Ammon's horn (tissue), 1 donor: ENCODE measurements at regions not wholly inside any gene's neighbourhood (a gene's known extent, or its start where the extent isn't known, plus 50 kb on each side); places are given as distances from the start of the nearest gene placed in this dataset.

Source experiments
- DNase-seq: peaks from one replicate; pipeline ENCODE4 v3.0.0-alpha.2; 2016; ENCODE audit warnings: low spot score

DNA sequence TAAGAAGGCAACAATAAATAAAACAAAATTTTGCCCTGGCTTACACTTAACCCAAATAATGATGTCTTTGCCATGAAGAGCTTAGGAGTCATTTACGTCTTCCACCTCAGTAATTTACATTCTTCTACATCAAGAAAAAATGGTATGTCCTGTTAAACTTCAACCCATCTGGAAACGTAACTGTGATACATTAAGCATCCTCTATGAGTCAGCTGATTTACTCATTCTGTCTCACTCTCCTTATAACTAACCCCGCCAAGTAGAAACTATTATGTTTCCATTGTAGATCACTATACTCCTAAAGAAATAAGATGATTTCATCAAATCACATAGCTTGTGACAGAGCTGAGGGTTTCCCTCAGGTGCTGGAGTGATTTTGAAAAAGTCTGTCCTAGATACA lies 330.7 kb downstream of the CDC14C start:
- DNase-seq, result no peak

DNA sequence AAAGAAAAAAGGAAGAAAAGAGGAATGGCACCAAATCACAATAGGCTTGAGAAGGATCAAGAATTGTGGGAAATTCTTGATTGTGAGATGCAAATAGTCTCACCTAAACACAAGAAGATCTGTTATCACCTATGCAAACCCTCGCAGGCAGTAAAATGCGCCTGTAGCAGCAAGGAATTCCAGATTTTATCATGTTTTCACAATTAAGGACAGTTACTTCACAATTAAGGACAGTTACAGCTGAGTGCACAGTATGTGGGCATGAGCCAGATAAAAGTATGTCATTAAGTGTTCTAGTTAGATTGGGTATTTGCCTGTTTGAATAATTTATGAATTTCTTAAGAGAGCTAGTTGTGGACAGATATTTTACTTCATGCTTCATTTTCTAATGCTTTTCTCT lies 336.2 kb downstream of the CDC14C start:
- no peak for DNase-seq

DNA sequence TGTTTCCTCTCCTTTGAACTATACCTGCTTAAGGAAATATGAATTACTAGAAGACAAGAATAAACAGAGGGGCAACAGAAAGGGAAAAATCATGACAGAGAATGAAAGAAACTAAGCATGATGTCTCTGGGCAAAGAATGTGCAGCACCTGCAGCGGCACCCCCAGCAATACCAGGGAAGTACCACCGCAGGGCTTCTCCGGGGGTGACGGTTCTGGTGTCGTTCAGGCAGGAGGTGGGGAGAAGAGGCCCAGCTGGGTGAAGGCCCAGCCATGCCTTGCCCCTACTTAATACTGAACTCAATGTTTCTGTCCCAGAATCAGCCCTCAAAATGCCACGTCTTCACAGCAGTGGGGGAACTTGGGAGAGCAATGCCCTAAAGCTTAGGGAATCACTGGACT lies 337.6 kb downstream of the CDC14C start:
- no peak for DNase-seq

DNA sequence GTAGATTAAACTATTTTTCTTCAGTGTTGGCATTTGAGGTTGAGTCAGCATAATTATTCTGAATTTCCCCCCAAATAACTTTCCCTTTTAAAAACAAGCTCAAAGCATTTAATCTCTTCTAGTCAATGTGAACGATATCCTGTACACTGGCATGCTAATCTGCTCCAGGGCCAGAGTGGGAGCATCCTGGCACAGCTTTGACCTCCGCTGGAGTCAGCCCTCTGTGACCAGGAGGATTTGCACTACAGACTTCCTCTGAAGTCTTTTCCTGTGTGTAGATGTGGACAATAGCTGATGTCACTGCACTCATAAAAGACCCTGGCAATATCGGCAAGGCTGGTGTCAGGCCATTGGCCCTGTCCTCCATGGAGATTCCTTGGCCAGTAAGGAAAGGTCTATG lies 340.2 kb downstream of the CDC14C start:
- no peak for DNase-seq

DNA sequence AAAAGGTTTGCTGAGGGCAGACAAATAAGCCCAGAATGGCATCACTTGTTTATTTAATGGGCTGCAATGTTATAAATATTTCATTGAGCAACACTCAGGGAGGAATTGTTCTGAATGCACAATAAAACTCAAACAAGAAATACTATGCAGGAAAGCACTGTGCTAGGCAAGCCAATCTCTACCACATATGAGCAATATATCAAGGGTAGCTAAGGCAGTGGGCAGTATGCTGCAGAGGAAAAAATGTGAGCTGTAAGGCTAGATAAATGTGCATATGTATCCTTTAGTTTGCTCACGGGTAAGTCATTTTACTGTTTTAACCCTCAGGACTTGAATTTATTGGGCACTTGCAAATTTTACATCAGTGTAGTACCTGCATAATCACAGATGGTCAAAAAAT lies 349.6 kb downstream of the CDC14C start:
- DNase-seq, result no peak

DNA sequence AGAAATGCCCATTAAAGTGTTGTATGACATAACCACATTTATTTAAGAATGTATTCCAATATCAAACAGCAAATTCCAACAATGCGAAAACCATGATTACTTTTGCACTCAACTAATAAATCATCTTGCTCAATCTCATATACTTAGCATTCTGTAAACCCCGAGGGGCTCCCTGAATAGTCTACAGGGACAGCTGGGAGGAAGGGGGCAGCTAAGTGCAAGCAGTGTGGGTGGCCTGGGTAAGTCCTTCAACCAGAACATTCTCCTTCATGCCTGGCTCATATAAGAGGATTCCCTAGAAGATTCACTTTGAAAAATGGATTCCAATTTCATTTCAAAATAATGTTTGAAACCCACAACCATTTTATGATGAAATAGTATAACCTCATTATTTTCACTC lies 355.5 kb downstream of the CDC14C start:
- DNase-seq, result no peak

DNA sequence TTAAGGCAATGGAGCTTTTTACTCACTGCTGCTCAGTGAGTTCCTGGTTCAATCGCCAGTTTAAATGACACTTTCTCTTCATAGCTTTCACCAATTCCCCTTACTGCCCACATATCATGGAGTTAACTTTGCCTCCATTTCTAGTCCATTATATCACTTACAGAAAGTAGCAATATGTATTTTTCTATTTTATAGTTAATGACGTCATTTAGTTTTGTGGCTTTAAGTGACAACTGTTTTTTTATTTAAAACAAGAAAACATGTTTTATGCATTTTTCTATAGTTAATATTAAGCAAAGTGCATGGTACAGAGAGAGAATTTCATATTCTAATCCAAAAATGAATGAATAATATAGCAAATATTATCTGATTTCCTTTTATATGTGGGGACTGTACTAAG lies 363.3 kb downstream of the CDC14C start:
- no peak for DNase-seq

DNA sequence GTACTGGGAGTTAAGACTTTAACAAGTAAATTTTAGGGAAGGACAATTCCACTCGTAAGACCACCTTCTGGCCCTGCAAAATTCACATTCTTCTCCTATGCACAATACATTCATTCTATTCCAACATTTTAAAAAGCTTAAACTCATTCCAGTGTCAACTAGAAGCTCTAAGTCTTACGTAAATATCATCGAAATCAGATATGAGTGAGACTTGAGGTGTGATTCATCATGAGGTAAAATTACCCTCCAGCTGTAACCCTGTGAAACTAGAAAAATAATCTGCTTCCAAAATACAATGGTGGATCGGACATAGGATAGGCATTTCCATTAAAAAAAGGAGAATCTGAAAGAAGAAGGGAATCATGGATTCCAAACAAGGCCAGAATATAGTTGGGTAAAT lies 370.3 kb downstream of the CDC14C start:
- no peak for DNase-seq

DNA sequence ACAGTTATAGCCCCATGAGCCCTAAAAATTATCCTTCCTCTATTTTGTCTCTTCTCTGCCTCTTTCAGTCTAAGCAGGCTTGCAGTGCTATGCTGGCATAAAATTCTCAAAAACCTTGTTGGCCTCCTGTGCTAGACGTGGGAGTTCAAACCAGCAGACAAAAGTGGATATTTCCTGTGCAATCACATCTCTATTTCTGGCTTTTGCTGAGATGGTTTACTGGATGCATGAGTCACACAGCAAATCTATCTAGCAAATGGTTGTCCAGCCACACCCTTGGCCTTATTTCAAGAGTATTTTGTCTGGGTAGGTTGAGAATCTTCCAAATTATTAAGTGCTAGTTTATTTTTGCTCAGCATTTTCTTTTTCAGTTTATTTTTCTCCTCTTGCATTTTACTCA lies 370.8 kb downstream of the CDC14C start:
- peak; percentile 36 for DNase-seq

DNA sequence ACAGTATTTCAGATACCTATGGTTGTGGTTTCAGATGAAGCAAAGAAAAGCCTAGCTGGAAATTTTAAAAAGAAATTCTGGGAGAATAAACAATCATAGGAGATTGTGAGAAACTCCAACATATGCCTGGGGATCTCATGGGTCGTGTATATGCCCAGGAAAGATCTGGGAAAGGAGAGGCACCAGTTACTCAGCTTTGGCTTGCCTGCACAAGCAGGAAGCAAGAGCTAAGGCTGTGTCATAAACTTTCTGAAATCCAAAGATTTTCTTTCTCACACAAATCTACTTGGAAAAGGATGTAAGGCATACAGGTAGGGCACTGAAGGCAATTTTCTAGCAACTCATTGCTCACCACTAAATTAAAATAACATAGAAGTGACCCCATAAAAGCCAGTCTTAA lies 373.6 kb downstream of the CDC14C start:
- DNase-seq, result no peak

DNA sequence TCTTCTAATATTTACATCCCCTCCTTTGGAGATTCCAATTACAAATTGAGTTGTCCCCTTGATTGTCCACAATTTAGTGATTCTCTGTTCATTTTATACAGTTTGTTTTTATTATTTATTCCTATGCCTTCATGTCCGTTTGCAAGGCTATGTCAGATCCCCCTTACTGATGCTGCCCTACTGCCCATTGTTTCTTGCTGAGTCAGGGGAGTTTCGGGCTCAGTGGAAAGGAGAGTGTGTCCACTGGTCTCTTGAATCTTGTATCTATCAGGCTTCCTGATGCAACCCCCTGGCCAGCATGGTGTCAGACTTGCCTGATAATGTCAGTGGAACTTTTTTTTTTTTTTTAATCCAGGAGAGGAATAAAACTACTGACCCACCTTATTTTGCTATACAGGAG lies 384.4 kb downstream of the CDC14C start:
- no peak for DNase-seq

DNA sequence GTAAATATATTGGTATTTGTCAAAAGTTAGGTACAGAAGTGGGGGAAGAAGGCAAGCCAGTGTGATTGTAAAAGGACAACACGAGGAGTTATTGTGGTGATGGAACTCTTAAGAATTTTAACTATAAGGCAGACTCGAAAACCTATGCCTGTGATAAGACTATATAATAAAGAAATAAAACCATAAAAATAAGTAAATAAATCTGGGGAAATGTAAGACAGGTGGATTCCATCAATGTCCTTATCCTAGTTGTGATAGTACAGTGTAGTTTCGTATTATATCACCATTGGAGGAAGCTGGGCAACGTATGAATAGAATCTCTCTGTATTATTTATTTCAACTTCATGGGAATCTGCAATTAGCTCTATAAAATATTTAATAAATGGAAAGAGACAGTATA lies 395.7 kb downstream of the CDC14C start:
- no peak for DNase-seq

DNA sequence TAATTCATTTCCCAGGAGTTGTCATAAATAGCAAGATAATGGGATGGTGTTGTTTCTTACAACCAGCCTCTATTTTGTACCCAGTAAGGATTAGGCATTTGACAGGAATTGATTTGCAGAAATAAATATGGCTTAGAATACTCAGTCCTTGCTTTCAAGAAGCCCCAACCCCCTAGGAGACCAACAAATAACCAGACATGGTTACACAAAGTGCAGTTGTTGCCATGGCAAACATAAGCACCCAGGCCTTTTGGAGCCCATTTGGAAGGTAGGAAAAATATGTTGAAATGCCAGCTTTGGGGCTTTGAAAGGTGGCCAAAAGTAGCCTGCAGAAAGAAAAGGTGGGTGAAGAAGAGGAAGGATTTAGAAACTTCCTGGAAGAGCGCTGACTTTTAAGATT lies 397.5 kb downstream of the CDC14C start:
- DNase-seq, result peak; percentile 2

DNA sequence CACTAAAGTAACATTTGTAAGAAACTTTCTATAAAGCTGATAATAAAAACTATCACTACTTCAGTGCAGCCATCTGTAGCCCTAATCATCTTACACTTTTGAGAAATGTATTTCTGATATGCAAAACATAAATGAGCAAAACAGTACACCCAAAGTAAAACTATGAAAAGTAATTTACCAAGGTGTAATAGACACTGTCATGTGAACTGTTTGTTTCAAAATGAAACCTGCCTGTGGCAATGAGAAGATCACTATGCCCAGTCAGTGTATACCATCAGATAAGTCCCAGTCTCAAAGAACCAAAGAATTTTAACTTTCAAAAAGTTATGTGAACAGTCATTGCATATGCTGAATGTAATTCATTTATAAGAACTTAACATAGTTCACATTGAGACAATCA lies 398.1 kb downstream of the CDC14C start:
- DNase-seq, result no peak

DNA sequence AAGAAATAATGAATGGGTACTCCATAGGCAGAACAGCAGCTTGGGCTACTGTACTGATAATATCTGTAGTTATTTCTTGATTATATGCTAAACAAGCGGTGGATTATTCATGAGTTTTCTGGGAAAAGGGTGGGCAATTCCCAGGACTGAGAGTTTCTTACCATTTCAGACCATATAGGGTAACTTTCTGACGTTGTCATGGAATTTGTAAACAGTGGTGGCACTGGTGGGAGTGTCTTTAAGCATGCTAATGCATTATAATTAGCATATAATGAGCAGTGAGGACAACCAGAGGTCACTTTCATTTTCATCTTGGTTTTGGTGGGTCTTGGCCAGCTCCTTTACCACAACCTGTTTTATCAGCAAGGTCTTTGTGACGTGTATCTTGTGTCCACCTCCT lies 399.7 kb downstream of the CDC14C start:
- DNase-seq, result no peak

DNA sequence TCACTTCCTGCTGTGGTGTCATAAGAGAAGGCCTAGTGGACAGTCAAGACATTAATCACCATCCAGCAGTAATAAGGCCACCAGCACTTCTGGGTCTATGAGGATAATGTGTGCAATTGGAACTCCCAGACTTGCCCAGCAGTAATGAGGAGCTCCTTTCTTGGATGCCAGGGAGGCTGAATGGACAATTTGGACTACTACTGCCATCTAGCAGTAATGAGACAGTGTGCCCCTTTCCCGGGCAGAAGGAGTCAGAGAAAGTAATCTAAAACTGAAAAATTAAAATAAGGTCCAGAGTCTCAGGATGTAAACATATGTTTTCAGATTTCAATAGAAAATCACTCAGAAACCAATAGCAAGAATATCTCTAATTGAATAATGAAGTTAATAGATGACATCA lies 400.4 kb downstream of the CDC14C start:
- DNase-seq, result no peak

DNA sequence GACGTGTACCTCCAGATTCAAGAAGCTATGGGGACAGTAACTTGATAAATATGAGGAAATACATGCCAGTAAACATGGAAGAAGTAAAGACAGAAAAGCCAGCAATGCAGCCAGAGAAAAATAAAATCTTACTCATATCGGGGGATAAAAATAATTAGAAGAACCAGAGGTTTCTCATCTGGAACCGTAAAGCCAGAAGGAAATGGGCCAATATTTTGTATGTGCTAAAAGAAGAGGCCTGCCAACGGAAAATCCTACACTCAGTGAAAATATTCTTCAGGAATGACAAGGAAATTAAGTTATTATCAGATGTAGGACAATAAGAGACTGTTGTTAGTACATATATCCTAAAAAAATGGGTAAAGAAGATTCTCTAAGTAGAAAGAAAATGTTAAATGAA lies 401.2 kb downstream of the CDC14C start:
- DNase-seq, result no peak

DNA sequence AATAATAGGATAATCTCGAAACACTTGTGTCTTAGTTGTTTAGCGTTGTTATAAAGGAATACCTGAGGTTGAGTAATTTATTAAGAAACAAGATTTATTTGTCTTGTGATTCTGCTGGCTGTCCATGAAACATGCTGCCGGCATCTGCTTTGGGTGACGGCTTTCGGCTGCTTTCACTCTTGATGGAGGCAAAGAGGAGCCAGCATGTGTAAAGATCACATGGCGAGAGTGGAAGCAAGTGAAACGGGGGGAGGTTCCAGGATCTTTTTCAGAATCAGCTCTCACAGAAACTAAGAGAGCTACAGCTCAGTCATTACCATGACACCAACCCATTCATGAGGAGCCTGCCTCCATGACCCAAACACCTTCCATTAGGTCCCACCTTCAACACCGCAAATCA lies 402.8 kb downstream of the CDC14C start:
- no peak for DNase-seq

DNA sequence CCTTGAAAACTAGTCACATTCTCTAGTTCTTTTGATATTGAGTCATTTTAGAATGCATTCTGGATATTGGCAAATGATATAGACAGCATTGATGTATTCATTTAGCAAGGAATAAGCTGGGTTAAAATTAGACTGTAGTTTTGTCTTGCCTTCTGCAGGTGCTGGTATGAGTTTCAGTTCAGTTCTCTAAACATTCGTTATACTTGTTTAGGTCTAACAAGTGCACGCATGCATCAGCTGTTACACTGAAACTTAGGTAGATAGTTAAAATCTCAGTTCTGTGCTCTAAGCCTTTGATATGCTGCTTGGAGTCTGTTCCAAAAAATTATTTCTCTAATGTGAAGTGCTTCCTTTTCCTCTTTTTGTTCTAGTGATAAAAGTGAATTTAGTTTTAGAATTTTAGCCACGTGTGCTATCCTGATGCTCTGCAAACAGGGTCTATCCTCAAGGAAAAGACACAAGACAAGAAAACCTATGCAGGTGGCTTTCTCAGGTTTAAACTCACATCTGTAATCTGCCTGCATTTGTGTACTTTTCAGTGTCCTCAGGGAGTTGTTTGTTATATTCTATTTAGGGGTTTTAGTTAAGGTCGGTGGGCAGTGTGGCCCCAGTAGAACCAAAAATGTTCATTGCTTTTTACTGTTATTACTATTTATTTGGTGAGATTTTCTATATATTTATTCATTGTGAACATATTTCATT lies 409.0 kb downstream of the CDC14C start:
- no peak for DNase-seq

DNA sequence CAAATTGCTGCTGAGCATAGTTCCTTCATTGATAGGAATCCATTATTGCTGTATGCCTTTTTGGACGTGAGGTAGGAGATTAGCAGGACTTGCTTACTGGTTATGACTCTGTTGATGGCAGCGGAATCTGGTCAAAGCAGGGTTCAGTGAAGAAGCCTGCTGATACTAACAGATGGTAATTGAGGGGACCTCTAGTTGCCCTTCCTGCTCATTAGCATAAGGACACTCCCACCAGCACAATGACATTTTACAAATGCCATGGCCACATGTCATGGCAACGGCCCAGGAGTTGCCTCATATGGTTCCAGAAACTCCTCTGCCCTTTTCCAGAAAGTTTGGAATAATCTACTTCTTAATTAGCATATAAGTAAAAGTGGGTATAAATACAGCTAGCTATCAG lies 417.5 kb downstream of the CDC14C start:
- no peak for DNase-seq

DNA sequence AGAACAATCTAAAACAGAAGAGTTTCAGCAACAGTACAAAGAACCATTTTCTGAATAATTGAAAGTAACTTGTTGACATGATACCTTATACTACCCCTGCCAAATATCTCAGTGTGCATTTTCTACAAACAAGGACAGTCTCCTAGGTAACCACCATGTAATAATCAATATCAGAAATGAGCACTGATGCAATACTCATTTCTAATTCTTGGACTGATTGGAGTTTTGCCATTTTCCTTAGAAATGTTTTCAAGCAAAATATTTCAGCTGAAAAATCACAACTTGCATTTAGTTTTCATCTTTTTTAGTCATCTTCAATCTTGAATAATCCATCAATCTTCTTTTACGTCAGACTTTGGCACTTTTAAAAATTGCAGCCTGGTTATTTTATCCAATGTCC lies 420.2 kb downstream of the CDC14C start:
- no peak for DNase-seq

DNA sequence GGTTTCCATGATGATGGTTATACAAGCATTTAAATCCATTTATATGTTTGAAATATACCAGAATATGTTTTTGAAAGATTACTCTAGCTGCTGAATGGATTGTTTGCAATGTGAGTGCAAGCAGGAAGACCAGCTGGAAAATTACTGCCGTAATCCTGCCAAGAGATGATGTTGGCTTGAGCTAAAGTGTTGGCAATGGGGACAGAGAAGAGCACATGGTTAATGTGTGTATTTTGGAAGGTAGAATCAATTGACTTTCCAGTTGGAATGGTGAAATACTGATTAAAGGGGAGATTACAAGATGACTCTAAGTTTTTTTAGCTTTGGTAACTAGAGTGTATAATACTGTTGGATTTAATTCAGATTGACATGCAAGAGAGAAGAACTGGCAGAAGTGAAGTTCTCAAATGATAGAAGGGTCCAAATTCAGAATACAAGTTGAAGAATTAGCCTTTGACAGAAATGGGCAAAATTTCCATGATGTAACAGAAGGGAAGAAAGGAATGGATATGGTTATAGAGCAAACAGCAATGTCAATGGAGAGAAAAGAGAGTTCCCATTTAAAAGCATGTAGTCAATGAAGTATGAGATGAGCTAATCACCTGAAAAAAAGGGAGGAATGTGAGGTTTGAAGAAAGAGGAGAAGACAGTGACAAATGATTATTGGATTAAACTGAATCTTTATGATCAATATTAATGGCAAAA lies 422.0 kb downstream of the CDC14C start:
- DNase-seq, result peak; percentile 63

DNA sequence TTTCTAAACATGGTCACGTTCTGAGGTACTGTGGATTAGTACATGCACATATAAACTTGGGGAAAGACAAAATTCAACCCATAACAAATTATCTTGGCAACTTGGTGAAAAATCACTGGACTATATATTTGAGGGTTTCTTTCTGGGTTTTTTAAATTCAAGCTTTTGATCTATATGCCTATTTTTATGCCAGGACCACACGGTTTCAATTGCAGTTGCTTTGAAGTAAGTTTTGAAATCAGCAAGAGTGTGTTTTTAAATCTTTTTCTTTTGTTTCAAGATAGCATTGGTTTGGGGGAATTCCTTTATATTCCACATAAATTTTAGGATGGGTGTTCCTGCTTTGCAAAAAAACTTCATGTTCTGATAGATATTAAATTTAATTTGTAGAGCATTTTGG lies 406.4 kb upstream of the VWC2 start:
- no peak for DNase-seq

DNA sequence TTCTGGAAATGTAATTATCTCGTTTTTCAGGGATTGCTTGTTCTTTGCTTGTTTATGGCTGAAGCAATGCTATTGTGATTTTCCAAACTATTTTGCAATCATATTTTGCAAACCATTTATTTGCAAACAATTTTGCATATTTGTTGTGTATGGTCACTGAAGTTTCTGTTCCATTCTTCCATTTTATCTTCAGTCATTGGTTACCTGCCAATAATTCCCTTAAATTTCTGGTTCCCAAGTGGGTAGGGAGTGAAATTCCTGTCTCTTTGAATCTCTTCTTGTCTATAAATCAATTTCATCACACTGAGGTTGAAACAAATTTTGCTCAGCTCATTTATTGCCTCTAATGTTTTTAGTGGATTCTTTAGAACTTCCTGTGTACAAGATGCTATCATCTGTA lies 401.7 kb upstream of the VWC2 start:
- no peak for DNase-seq
